ENCODE measurements at regions not wholly inside any gene's neighbourhood (a gene's known extent, or its start where the extent isn't known, plus 50 kb on each side); places are given as distances from the start of the nearest gene placed in this dataset.

DNA sequence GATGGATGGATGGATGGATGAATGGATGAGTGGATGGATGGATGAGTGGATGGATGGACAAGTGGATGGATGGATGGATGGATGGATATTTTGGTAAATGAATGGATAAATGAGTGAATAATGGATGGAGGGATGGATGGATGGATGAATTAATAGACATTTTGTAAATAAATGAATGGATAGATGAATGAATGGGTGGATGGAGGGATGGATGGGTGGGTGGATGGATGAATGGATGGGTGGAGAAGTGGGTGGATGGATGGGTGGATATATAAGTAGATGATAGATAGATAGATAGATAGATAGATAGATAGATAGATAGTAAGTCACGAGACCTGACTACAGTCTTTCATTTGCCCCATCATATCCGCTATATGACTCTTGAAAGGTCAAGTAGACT is 82.7 kb upstream of the OLFM1 start:
- Histone ChIP-seq H3K4me3 (no peak overlapping the region), H3K4me1 (no peaks in the 10 kb centered on the region), H3K9me3 (peaks cover 0 to 4% (median 0%) of the 10 kb centered on the region in 4 donors), H3K27ac (no peak overlapping the region), H3K36me3 (no peaks in the 10 kb centered on the region), H3K27me3 (no peaks in the 10 kb centered on the region)
- WGBS, 2 donors, result 88 to 96% methylated on average over 2 of the region's 2 CpGs
- TF ChIP-seq POLR2AphosphoS5 (IDR thresholded peaks at IDR 0.05) (no peak), EP300 (IDR thresholded peaks at IDR 0.05) (no peak), POLR2A (IDR thresholded peaks at IDR 0.05) (no peak), CTCF (IDR thresholded peaks at IDR 0.05) (no peak)
- intact Hi-C loops (cut with DNase I), result no loop called here
- no peak for DNase-seq

GRCh38 chr9:135006911-135007570 is 80.4 kb upstream of the OLFM1 start:
- H3K27me3 ChIP-seq, result no peaks in the 10 kb centered on the region
- no peak for DNase-seq
- H3K4me1 ChIP-seq, result no peaks in the 10 kb centered on the region
- 81 to 88% methylated on average over 19 of the region's 19 CpGs for WGBS, 2 donors
- H3K36me3 ChIP-seq, result no peaks in the 10 kb centered on the region
- no peaks in the 10 kb centered on the region for H3K9me3 ChIP-seq
- TF ChIP-seq POLR2AphosphoS5 (IDR thresholded peaks at IDR 0.05) (no peak), EP300 (IDR thresholded peaks at IDR 0.05) (no peak), CTCF (IDR thresholded peaks at IDR 0.05) (no peak), POLR2A (IDR thresholded peaks at IDR 0.05) (no peak)
- intact Hi-C loops (cut with DNase I), result no loop called here
- no peak overlapping the region for H3K4me3 ChIP-seq
- no peak overlapping the region for H3K27ac ChIP-seq

DNA sequence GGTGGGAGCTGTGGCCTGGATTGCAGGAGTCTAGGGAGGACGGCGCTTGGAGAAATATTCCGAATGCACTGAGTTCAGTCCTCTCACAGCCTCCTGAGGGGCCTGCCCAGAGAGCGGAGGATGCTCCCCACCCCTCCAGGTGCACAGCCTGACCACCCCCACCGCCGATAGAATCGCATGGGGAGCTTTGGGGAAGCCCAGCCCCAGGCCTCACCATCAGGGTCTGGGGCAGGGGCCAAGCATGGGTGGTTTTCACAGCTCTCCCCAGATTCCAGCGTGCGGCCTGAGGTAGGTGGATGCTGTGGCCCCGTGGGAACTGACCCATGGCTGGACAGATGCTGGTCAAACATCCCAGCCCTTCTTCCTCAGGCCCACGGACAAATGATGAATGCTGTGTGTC is 79.9 kb upstream of the OLFM1 start:
- DNase-seq, result no peak
- H3K27me3 ChIP-seq, result no peaks in the 10 kb centered on the region
- H3K4me3 ChIP-seq, result no peak overlapping the region
- WGBS, 2 donors, result 80 to 81% methylated on average over 11 of the region's 11 CpGs
- TF ChIP-seq POLR2AphosphoS5 (IDR thresholded peaks at IDR 0.05) (no peak), CTCF (IDR thresholded peaks at IDR 0.05) (no peak), POLR2A (IDR thresholded peaks at IDR 0.05) (no peak), EP300 (IDR thresholded peaks at IDR 0.05) (no peak)
- no peaks in the 10 kb centered on the region for H3K4me1 ChIP-seq
- H3K27ac ChIP-seq, result no peak overlapping the region
- intact Hi-C loops (cut with DNase I), result no loop called here
- H3K9me3 ChIP-seq, result no peaks in the 10 kb centered on the region
- H3K36me3 ChIP-seq, result no peaks in the 10 kb centered on the region

DNA sequence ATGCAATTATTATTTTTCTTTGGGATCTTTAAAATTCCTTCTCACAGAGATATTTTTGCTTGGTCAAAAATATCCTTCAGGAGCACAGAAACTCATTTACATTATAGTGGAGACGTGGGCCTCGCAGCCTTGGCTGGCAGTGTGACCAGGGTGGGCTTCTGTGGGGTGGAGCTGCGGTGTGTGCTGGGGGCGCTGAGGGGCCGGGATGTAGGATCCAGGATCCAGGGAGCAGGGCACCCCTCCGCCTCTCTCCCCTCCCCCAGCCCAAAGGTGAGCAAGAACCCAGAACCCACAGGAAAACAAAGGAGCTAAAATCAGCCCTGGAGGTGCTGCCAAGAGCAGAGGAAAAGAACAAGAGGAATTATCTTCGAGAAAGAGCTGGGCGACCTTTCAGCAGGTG is 79.1 kb upstream of the OLFM1 start:
- DNase-seq, result no peak
- WGBS, 2 donors, result 88 to 94% methylated on average over 8 of the region's 8 CpGs
- intact Hi-C loops (cut with DNase I), result no loop called here
- no peak for TF ChIP-seq POLR2AphosphoS5 (IDR thresholded peaks at IDR 0.05)
- TF ChIP-seq POLR2A (IDR thresholded peaks at IDR 0.05), result no peak
- TF ChIP-seq EP300 (IDR thresholded peaks at IDR 0.05), result no peak
- no peak for TF ChIP-seq CTCF (IDR thresholded peaks at IDR 0.05)
- H3K4me3 ChIP-seq, result no peak overlapping the region
- no peak overlapping the region for H3K27ac ChIP-seq
- H3K4me1 ChIP-seq, result no peaks in the 10 kb centered on the region
- H3K36me3 ChIP-seq, result no peaks in the 10 kb centered on the region
- no peaks in the 10 kb centered on the region for H3K9me3 ChIP-seq
- peaks cover 0 to 5% (median 0%) of the 10 kb centered on the region in 3 donors for H3K27me3 ChIP-seq

- Histone ChIP-seq H3K9me3 (no peaks in the 10 kb centered on the region), H3K4me1 (no peaks in the 10 kb centered on the region), H3K4me3 (no peak overlapping the region), H3K36me3 (no peaks in the 10 kb centered on the region), H3K27me3 (peaks cover 0 to 12% (median 0%) of the 10 kb centered on the region in 3 donors), H3K27ac (no peak overlapping the region)
- TF ChIP-seq CTCF (IDR thresholded peaks at IDR 0.05) (no peak), POLR2AphosphoS5 (IDR thresholded peaks at IDR 0.05) (no peak)
- intact Hi-C loops (cut with DNase I), result no loop called here
- WGBS, 2 donors, result 86 to 90% methylated on average over 10 of the region's 10 CpGs
- no peak for DNase-seq
These were observed 78.4 kb upstream of the OLFM1 start for GRCh38 chr9:135009051-135009560.
